Glutamatergic neuron (in vitro differentiated cells): ENCODE measurements at regions not wholly inside any gene's neighbourhood (a gene's known extent, or its start where the extent isn't known, plus 50 kb on each side); places are given as distances from the start of the nearest gene placed in this dataset.
"Not testable (repeated sequence)": the region's sequence is repeated elsewhere in the genome, so short reads cannot be mapped to it uniquely, and the experiment has no call there.

Experiments used
- DNase-seq: peaks from one replicate; pipeline ENCODE4 v3.0.0; 2022
- H3K27ac Mint-ChIP-seq: one replicate; pipeline ENCODE4 v1.8.0; 2020; ENCODE audit warnings: mild to moderate bottlenecking, mixed read lengths, inconsistent platforms; ENCODE audit not compliant: unreplicated experiment
- H3K27me3 Mint-ChIP-seq: one replicate; pipeline ENCODE4 v1.8.0; 2020; ENCODE audit warnings: mild to moderate bottlenecking, moderate library complexity, mixed read lengths, inconsistent platforms; ENCODE audit not compliant: unreplicated experiment
- H3K36me3 Mint-ChIP-seq: one replicate; pipeline ENCODE4 v1.8.0; 2020; ENCODE audit warnings: mild to moderate bottlenecking, mixed read lengths, inconsistent platforms; ENCODE audit not compliant: unreplicated experiment
- H3K4me1 Mint-ChIP-seq: one replicate; pipeline ENCODE4 v1.8.0; 2020; ENCODE audit warnings: mild to moderate bottlenecking, low read depth, mixed read lengths, inconsistent platforms; ENCODE audit not compliant: unreplicated experiment
- H3K4me3 Mint-ChIP-seq: one replicate; pipeline ENCODE4 v1.8.0; 2020; ENCODE audit warnings: mild to moderate bottlenecking, mixed read lengths, inconsistent platforms; ENCODE audit not compliant: unreplicated experiment
- H3K9me3 Mint-ChIP-seq: one replicate; pipeline ENCODE4 v1.8.0; 2020; ENCODE audit warnings: mild to moderate bottlenecking, moderate library complexity, mixed read lengths, inconsistent platforms; ENCODE audit not compliant: unreplicated experiment
- TF ChIP-seq, protein P1 (sequence below): fragments of 200-600 bp; sonication (generic); IDR thresholded peaks from one replicate; pipeline ENCODE4 v1.5.0; 2021; ENCODE audit not compliant: partially characterized antibody, unreplicated experiment

DNA sequence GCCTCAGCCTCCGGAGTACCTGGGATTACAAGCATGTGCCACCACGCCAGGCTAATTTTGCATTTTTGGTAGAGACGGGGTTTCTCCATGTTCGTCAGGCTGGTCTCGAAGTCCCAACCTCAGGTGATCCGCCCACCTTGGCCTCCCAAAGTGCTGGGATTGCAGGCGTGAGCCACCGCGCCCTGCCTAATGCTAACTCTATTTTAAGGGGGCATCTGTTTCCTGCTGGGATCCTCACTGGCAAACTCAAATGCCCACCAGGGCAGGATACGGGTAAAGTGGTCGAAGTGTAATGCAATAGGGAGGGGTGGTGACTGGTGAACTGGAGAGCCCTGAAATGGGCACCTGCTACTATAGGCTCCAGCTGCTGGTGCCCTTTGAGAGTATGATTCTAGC is 131.9 kb upstream of the ZNF217 start:
- Mint-ChIP-seq H3K9me3 (no peaks in the 10 kb centered on the region), H3K36me3 (no peaks in the 10 kb centered on the region), H3K27me3 (no peaks in the 10 kb centered on the region), H3K4me1 (no peaks in the 10 kb centered on the region), H3K4me3 (no peak overlapping the region), H3K27ac (no peak overlapping the region)
- TF ChIP-seq, protein P1, sequence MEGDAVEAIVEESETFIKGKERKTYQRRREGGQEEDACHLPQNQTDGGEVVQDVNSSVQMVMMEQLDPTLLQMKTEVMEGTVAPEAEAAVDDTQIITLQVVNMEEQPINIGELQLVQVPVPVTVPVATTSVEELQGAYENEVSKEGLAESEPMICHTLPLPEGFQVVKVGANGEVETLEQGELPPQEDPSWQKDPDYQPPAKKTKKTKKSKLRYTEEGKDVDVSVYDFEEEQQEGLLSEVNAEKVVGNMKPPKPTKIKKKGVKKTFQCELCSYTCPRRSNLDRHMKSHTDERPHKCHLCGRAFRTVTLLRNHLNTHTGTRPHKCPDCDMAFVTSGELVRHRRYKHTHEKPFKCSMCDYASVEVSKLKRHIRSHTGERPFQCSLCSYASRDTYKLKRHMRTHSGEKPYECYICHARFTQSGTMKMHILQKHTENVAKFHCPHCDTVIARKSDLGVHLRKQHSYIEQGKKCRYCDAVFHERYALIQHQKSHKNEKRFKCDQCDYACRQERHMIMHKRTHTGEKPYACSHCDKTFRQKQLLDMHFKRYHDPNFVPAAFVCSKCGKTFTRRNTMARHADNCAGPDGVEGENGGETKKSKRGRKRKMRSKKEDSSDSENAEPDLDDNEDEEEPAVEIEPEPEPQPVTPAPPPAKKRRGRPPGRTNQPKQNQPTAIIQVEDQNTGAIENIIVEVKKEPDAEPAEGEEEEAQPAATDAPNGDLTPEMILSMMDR = no peak
- DNase-seq = no peak

DNA sequence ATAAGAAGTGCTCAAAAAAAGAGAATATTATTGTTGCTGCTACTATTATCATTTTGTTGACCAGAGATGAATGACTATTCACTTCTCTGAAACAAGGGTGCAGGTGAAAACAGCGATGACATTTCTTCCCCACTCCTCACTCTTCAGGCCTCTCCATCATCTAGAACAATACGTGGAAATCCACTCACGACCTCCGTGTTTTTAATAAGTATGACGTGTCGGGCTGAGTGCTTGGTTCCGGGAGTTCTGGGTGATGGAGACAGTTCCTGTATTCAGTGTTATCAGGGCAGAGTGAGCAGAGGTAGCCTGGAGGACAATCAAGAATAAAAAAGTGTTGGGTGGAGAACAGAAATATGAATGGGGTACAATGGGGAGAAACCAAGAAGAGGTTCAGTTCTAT is 130.0 kb upstream of the ZNF217 start:
- TF ChIP-seq, protein P1 = no peak
- Mint-ChIP-seq H3K4me1 (no peaks in the 10 kb centered on the region), H3K27me3 (no peaks in the 10 kb centered on the region), H3K36me3 (no peaks in the 10 kb centered on the region), H3K9me3 (no peaks in the 10 kb centered on the region), H3K4me3 (no peak overlapping the region), H3K27ac (no peak overlapping the region)
- no peak for DNase-seq

DNA sequence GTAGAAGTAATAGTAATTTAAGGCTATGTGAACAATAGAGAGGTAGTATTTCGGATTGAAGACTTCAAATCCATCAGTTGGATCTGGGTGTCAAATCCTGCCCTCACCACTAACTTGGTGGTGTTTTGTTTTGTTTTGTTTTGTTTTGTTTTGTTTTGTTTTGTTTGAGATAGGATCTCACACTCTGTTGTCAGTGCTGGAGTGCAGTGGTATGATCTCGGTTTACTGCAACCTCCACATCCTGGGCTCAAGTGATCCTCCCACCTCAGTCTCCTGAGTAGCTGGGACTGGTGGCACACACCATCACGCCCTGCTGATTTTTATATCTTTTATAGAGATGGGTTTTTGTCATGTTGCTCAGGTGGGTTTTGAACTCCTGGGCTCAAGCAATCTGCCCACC is 129.4 kb upstream of the ZNF217 start:
- no peak overlapping the region for H3K4me3 Mint-ChIP-seq
- H3K27me3 Mint-ChIP-seq = no peaks in the 10 kb centered on the region
- no peak for DNase-seq
- H3K27ac Mint-ChIP-seq = no peak overlapping the region
- no peaks in the 10 kb centered on the region for H3K4me1 Mint-ChIP-seq
- H3K36me3 Mint-ChIP-seq = no peaks in the 10 kb centered on the region
- TF ChIP-seq, protein P1 = no peak
- H3K9me3 Mint-ChIP-seq = peaks cover under 1% of the 10 kb centered on the region

DNA sequence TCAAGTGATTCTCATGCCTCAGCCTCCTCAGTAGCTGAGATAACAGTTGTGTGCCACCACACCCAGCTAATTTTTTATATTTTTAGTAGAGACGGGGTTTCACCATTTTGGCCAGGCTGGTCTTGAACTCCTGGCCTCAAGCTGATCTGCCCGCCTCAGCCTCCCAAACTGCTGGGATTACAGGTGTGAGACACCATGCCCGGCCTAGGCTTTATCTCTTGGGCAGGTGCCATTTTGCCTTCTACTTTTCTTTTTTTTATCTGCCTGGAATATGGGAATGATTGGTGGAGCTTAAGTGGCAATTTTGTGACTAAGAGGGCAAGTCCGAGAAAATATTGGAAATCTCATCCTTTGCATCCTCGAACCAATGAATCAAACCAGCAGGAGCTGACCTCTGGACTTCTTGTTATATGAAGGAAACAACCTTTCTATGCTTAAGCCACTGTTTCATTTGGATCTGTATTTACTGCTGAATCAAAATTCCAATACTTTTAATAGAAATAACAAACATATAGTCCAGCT is 128.9 kb upstream of the ZNF217 start:
- H3K9me3 Mint-ChIP-seq = peaks cover 2% of the 10 kb centered on the region
- H3K36me3 Mint-ChIP-seq = no peaks in the 10 kb centered on the region
- TF ChIP-seq, protein P1 = no peak
- no peak overlapping the region for H3K4me3 Mint-ChIP-seq
- no peak for DNase-seq
- no peak overlapping the region for H3K27ac Mint-ChIP-seq
- H3K4me1 Mint-ChIP-seq = no peaks in the 10 kb centered on the region
- peaks cover under 1% of the 10 kb centered on the region for H3K27me3 Mint-ChIP-seq

DNA sequence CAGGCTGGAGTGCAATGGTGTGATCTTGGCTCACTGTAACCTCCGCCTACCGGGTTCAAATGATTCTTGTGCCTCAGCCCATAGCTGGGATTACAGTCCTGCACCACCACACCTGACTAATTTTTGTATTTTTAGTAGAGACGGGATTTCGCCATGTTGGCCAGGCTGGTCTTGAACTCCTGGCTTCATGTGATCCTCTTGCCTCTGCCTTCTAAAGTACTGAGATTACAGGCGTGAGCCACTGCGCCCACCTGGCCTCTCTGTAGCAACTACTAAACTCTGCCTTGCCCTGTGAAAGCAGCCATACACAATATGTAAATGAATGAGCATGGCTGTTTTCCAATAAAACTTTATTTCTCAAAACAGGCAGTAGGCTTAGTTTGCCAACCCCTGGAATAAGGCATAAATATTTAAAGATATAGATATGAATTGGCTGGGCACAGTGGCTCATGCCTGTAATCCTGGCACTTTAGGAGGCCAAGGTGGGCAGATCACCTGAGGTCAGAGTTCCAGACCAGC is 127.9 kb upstream of the ZNF217 start:
- not testable (repeated sequence) for DNase-seq, H3K4me3 Mint-ChIP-seq, H3K4me1 Mint-ChIP-seq, H3K9me3 Mint-ChIP-seq, H3K27ac Mint-ChIP-seq, H3K36me3 Mint-ChIP-seq, H3K27me3 Mint-ChIP-seq

DNA sequence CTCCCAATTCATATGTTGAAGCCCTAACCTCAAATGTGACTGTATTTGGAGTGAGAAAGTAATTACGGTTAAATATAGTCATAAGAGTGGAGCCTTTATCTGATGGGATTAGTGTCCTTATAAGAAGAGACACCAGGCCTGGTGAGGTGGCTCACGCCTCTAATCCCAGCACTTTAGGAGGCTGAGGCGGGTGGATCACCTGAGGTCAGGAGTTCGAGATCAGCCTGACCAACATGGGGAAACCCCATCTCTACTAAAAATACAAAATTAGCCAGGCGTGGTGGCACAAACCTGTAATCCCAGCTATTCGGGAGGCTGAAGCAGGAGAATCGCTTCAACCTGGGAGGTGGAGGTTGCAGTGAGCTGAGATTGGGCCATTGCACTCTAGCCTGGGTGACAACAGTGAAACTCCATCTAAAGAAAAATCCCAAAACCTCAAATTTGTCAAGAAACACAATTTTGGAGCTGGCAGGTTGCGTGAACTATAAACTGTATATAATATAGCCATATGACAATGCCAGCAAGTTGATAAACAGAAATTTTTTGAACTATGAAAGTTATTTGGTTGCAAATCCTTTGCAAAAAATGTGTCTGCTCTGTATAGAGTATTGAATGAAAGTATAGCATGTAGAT is 125.6 kb upstream of the ZNF217 start:
- H3K4me3 Mint-ChIP-seq, H3K4me1 Mint-ChIP-seq, DNase-seq, H3K36me3 Mint-ChIP-seq, H3K27ac Mint-ChIP-seq, H3K9me3 Mint-ChIP-seq, H3K27me3 Mint-ChIP-seq: not testable (repeated sequence)
